ENCODE measurements at regions not wholly inside any gene's neighbourhood (a gene's known extent, or its start where the extent isn't known, plus 50 kb on each side); places are given as distances from the start of the nearest gene placed in this dataset.
A peak's percentile ranks its signal among the peaks of the same experiment; 100 is the strongest.
"Not testable (repeated sequence)": the region's sequence is repeated elsewhere in the genome, so short reads cannot be mapped to it uniquely, and the experiment has no call there.

DNA sequence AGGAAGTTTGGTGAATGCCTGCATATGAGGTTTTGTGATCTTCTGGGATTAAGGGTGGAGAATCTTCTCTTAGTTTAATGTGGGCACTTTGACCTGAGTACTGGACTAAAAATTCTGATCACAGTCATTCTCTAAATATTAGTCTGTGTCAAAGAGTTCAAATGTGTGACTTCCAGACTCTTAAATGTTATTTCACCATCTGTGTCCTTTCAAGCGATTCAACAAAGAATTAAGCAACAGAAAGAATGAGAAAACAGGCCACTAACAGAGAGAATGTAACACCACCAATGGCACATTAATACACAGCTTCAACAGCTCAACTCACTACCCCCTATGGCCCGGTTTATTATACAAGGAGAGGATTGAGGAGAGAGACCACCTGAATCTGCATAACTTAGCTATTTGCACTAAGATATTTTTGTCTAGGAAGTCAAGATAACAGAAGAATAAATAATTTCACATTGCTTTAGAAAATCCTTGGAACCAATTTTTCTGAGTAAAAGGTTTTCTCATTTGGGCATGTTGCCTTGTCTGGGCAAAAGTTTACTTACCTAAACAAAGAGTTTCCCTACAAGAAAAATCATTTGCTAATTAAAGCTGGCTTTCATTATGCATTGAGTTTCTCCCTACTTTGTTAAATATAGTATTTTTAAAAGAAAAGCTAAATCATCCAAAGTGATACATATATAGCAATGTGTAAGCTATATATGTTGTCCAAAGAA is 1313.7 kb downstream of the NCAM2 start:
- DNase-seq = no peak

DNA sequence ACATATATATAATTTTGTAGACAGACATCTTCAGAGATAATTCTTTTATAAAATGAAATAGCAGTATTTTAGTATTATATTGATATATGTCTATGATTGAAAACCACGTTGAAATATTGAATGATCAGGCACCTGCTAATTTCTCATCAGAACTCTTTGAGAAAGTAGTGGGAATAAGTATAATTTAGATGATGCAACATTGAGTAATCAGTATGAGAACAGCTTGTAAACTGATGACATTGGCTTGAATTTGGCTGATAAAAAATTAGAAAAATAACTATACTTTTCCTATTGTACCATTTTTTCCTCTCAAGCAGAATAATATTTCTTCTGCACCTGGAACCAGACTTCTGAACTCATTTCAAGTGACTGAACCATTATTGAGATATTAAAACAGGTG is 1316.8 kb downstream of the NCAM2 start:
- DNase-seq = no peak

DNA sequence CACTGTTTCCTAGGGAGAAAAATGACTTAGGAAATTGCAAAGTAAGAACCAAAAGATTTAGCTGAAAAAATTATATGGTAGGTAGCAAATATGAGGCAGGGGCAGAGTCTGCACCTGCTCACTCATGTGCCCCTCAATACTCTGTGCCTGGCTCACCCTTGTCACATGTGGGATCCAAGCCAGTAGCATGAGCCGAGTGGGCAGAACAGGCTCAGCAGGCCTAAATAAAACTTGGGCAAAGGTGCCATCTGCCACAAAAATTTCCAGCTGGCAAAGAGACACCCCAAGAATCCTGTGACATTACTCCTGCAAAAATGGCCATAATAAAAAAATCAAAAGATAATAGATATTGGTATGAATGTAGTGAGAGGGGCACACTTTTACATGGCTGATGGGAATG is 1321.2 kb downstream of the NCAM2 start:
- no peak for DNase-seq

DNA sequence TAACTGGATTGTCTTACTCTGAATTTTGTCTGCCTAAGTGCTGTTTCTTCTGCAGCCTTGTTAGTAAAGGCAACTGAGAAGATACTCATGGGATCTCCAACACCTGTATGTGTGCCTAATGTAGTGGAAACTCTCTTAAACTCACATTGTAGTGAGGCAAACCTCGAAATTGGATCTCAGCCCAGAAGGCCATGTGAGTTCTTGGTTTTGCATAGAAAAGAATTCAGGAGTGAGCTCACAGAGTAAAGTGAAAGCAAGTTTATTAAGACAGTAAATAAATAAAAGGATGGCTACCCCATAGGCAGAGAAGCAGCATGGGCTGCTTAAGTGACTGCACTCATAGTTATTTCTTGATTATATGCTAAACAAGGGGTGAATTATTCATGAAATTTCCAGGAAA is 1344.7 kb downstream of the NCAM2 start:
- peak; percentile 73 for DNase-seq

DNA sequence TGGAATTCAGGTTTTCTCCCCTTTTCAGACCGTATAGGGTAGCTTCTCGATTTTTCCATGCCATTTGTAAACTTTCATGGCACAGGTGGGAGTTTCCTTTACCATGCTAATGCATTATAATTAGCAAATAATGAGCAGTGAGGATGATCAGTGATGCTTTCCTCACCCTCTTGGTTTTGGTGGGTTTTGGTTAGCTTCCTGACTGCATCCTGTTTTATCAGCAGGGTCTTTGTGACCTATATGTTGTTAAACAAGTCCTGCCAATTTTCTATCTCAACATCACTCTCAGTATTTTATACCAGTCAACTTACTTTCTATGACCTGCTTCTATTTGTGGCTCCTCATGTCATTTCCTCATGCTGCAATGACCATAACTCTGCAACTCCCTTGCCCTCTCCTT is 1345.1 kb downstream of the NCAM2 start:
- DNase-seq = no peak

DNA sequence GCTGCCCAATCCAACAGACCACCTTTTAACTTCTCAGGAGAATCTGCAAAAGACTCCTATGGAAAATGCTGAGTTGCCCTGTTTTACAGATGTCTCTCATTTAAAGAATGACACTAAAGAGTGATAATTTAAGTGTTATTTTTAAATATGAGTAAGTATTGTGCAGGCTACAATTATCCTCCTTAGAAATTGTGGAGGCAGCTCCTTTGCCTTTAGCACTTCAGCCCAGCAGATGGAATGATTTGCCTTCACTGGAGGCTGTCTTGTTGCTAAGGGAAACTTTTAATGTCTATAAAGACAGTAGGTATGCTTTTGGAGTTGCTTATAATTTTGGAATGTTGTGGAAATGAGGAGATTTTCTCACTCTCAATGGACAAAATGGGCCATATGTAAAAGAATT is 1345.5 kb downstream of the NCAM2 start:
- DNase-seq = no peak

DNA sequence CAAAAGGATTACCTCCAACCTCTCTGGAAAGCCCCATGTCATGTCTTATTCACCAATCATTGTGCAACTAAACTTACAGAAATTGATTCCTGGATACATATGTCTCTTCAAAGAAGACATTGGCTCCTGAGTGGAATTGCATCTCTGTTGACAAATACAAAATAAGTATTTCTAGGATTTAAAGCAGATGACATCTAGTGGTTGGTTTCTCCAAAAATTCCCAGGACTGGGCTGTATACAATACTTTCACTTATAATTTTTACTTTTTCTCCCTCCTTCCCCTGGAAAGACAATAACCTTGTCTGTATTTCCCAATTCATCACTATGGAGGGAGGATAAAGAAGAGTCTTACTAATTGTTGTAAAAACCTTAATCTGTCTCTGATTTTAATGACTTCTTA is 1347.4 kb downstream of the NCAM2 start:
- no peak for DNase-seq

DNA sequence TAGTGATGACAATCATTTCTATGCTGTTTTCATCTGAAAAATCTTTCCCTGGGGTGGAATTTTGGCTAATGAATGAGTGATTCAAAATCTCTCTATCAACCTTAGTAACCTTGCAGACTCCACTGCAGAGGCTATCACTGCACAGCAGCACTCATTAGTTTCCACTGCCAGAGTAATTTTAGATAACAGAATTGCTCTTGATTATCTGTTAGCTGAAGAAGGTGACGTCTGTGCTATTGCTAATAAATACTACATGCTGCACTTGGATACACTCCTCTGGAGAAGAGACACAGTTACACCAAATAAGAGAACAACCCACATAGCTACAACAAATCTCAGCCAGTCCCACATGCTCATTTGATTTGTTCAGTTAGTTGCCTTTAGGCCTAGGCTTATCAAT is 1348.4 kb downstream of the NCAM2 start:
- DNase-seq = no peak

DNA sequence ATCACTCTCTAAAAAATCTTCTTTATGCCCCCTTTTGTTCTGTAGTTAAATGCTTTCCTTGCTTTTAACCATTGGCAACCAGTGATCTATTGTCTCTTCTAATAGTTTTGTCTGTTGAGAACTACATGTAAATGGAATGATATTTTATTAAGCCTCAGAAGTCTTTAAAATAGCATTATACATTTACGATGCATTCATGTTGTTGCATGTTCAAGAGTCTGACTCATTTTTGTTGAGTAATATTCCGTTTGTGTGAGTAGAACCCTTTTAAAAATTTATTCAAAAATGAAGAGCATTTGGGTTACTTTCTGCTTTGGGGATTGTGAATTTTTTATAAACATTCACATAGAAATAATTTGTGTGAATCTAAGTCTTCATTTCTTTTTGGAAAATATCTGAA is 1352.9 kb downstream of the NCAM2 start:
- DNase-seq = no peak

DNA sequence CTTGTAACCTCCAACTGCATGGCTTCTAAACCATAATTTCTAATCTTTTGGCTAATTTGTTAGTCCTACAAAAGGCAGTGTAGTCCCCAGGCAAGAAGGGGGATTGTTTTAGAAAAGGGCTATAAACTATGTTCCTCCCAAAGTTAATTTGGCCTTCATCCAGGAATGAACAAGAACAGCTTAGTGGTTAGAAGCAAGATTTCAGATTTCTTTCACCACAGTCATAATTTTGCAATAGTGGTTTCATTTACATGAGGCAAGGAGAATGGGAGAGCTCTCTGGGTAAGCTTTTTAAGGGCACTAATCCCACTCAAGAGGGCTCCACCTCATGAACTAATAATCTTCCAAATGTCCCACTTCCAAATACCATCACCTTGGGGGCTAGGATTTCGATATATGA is 1353.9 kb downstream of the NCAM2 start:
- DNase-seq = no peak

DNA sequence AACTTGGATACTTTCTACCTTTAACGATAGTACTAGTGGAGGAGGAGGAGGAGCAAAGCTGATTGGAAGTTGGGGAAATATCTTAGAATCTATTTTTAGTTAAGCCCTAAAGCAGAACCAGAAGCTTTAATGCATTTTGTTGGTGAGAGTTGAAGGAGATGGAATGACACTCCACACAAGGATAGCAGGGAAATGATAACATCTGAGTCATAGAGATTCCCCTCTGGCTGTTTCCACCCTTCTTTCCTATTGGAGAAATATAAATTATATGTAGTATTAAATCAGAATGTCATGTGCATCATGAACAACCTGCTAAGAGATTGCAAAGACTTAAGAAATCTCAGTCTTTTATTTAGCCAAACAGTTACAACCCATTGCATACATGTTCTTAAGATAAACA is 1357.7 kb downstream of the NCAM2 start:
- no peak for DNase-seq

DNA sequence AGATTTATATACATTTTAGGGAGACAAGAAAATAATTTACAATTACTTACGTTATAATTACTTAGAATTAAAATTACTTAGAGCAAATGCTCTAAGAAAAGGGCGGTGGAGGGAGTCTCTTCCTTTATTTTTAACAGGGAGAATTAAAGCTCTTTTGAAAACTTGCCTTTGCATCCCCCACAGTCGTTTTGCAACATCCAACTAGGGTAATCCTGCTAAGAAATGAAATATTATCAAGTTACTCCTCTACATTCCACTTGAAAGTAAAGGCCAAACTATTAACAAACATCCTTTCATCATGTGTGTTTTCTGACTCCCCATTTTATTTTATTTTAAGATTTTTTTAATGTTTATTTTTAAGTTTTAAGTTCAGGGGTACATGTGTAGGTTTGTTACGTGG is 1358.5 kb downstream of the NCAM2 start:
- no peak for DNase-seq

DNA sequence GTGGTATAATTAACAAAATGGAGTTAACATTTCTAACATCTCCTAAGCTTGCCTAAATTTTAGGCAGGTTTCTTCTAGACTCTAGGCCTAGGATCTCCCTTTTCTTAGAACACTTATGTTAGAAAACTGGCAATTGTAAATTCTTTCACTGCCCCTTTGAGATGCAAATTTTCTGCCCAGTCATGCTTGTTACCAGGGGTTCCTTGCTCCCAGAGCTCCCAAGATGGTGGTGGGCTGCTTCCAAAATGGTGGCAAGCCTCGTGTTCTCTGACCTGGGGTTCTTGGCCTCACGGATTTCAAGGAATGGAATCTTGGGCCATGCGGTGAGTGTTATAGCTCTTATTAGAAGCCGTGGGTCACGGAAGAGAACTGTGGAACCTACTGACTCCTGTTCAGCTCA is 1361.4 kb downstream of the NCAM2 start:
- not testable (repeated sequence) for DNase-seq

DNA sequence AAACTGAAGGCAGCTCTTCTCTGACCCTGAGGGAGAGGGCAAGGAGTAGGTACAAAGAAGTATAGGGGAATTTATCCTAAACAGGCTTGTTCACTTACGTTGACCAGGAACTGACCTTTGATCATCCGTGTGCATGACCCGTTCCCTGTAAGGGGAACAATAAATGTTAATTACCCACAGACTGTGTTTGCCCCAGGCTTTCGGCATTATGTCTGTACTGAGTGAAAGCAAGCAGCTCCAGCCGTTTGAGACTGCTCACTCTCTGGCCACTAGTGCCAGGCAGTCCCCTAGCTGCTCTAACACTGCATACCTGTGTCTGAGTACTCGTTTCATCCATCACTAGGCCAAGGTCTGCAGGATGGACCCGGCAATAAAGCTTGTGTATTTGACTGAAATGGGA is 1365.3 kb downstream of the NCAM2 start:
- no peak for DNase-seq

DNA sequence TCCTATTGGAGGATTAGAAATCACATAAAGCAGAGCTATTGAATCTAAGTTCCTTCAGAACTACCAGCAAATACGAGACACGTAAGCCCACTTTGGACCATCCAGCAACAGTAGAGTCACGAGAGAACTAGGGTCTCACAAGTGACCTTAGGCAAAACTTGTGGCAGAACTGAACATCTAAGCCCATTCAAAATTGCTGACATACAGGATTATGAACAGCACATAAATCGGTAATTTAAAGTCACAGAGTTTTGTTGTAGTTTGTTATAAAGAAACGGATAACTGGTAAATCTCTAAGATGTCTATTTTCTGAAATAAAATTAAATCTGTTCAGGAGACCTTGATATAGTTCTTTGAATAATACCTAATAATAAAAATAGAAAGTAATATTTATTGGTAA is 1366.0 kb downstream of the NCAM2 start:
- DNase-seq = no peak

DNA sequence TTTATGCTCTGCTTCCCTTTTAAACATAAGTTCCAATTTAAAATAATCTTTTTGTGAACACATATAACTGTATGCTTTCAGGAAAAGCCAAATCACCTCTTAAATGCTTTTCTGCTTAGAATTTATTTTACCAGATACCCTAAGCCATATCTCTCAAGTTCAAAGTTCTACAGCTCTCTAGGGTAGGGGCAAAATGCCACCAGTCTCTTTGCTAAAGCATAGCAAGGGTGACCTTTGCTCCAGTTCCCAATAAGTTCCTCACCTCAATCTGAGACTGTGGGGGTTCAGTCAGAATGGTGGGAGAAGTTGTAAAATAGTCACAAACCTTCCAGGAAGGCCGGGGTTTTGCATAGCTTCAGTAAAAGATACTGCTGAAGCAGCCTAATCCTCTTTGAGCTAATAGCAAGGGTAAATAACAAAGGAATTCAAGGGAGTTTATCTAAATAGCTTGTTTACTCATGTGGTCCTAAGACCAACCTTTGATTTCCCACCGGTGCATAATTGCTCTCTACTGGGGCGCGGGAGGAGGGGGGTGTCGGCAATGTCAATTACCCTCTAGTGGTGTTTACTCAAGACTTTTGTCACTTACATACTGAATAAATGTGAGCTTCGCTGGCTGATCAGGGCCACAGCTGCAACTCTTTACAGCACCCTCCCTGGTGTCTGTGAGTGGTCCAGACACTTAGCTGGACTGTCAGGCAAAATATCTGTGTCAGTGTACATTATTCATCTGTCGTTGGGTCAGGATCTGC is 1376.2 kb downstream of the NCAM2 start:
- DNase-seq = no peak

DNA sequence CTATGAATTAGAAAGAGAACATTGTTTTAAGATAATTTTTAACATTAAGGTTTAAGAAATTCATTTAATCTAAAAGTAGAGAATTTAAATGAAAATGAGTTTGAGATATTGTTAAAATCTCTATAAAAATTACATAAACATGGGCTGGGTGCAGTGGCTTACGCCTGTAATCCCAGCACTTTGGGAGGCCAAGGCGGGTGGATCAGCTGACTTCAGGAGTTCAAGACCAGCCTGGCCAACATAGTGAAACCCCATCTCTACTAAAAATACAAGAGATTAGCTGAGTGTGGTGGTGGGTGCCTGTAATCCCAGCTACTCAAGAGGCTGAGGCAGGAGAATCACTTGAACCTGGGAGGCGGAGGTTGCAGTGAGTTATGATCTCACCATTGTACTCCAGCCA is 1379.6 kb downstream of the NCAM2 start:
- not testable (repeated sequence) for DNase-seq

DNA sequence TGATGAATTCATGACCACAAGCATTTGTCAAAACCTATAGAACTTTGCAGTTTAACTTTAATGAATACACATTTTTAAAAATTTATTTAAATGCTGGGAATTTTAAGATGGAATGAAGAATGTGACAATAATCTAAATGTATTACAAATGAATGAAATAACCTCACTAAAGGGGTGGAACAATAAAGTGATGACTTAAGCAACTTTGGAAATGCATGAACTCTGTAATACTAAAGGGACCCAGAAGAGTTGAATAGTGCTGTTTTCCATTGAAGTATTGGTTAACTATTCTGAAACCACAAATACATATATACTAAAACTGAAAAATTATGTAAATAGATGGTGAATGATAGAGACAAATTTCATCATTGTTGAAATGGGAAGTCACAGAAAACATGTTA is 1395.1 kb downstream of the NCAM2 start:
- no peak for DNase-seq

DNA sequence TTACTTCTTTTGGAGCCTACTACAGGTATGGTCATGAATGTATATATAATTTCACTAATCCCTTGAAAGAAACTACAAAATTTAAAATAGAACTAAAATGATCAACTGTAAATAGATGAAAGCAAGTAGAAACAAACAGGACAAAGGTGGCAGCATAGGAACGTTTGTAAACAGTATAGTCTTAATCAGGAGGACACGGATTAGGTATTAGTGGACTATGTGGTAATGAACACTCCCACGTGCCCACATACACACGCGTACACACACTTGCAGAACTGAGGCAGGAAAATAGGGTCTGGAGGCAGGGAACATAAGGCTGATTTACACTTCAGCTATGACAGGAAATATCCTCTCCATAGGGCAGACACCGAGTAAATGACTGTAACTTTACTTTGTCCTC is 1397.8 kb downstream of the NCAM2 start:
- no peak for DNase-seq

DNA sequence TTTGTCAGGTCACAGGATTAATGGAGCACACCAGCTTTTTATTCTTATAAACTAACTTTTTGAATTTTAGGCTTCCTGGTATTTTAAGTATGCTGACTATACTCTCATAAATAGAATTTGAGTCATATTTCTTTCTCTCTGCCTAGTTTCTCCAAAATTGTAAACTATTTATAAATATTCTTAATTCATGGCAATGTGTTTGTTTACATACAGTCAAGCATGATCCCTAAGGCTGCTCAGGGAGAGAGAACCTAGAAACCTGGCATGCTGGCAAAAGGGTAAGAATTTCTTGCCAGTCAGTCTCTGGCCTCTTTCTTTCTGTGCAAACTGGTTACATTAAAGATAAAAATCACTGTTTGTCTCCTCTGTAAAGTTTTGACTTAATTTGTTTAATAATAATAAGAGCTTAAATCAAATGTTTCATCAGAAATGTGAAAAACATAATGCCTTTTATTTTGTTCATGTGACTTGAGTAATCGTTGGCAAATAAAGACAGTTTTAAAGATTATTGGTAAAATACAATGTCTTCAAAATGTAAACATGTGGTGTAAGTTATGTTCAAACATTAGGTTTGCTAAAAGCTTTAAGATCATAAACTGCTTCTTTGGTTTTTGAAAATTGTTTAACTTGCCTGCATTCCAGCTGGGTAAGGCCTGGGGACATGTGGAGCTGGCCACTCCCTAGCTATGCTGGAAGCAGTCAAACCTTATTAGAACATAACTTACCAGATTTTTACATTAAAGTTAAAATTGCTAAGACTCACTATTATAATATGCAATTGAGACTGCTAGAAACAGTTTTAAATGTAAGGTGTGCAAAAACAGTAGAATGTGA is 1401.7 kb downstream of the NCAM2 start:
- DNase-seq = no peak

DNA sequence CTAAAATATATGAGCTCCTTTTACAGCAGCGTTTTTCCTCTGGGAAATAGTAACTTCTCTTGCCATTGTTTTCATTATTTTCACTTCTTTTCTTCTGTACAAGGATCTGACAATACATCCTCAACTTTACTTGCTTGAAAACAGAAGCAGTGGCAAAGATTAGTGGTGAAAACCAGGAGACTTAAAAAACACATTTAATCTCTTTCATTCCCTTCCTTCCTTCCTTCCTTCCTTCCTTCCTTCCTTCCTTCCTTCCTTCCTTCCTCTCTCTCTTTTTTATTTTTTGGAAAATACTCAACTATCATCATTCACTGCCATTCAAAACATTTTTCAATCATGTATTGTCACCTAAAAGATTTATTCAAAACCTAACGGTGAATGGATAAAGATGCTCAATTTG is 1411.4 kb downstream of the NCAM2 start:
- no peak for DNase-seq

DNA sequence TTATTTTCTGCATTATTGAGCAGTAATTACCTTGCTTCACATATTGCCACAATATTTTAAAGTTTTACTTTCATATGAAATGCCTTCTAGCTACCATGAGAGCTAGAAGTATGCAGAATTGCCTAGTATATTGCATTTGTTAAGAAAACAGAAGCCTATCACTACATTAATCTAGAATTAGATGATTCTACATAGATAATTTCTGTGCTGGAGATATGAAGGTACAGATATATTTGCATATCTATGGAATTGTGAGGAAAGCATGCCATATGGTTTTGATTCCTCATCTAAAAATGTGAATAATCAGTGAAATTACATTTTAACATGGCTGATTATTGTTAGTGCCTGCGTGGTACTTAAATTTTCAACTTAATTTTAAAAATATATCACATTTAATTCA is 1418.3 kb downstream of the NCAM2 start:
- no peak for DNase-seq

DNA sequence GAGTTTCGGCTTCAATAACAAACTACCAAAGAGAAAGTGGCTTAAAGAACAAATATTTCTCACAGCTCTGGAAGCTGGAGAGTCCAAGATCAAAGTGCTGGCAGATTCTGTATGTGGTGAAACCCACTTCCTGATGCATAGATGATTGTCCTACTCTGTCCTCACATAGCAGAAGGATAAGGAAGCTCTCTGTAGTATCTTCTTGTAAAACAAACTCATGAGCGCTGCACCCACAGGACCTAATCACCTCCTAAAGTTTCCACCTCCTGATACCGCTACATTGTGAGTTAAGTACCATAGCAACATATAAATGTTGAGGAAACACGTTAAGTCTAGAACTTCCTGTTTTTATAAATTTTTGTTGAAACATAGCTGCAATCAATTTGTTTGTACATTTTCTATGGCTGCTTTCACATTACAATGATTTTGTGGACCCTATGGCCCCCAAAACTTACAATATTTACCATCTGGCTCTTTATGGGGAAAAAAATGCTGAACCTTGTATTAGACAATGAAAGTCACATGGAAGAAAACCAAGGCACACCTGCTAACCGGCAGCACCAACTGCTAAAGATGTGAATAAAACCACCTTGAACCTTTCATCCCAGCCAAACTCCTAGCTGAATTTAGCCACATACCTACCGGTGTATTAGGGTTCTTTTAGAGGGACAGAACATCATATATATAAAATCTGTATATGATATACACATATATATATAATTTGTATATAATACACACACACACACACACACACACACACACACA is 1423.4 kb downstream of the NCAM2 start:
- DNase-seq = no peak

Measured in NCI-H1048 (cell line).